H9 (cell line): ENCODE measurements at regions not wholly inside any gene's neighbourhood (a gene's known extent, or its start where the extent isn't known, plus 50 kb on each side); places are given as distances from the start of the nearest gene placed in this dataset.

ENCODE experiments used
- DNase-seq: peaks from one replicate; pipeline ENCODE4 v3.0.0-alpha.2; 2017
- H2AFZ ChIP-seq: one replicate; pipeline ENCODE4 v1.6.1; 2013; ENCODE audit warnings: mild to moderate bottlenecking, low read length, control low read depth, moderate library complexity
- H2AK5ac ChIP-seq: 2 replicates; pipeline ENCODE4 v1.6.1; 2013; ENCODE audit warnings: low read length, control low read depth, mixed read lengths; ENCODE audit not compliant: insufficient read length
- H2BK120ac ChIP-seq: one replicate; pipeline ENCODE4 v1.6.1; 2013; ENCODE audit warnings: low read depth, mild to moderate bottlenecking, low read length, control low read depth, inconsistent platforms; ENCODE audit not compliant: poor library complexity, severe bottlenecking
- H2BK12ac ChIP-seq: 2 replicates; pipeline ENCODE4 v1.6.1; 2013; ENCODE audit warnings: low read length, control low read depth, mixed read lengths, low read depth; ENCODE audit not compliant: insufficient read length
- H2BK15ac ChIP-seq: 2 replicates; pipeline ENCODE4 v1.6.1; 2013; ENCODE audit warnings: low read depth, low read length, control low read depth
- H2BK20ac ChIP-seq: one replicate; pipeline ENCODE4 v1.6.1; 2013; ENCODE audit warnings: low read depth, mild to moderate bottlenecking, low read length, control low read depth, inconsistent platforms; ENCODE audit not compliant: poor library complexity, severe bottlenecking
- H2BK5ac ChIP-seq: 2 replicates; pipeline ENCODE4 v1.6.1; 2013; ENCODE audit warnings: low read length, control low read depth, mixed read lengths; ENCODE audit not compliant: insufficient read length
- H3K14ac ChIP-seq: 2 replicates; pipeline ENCODE4 v1.6.1; 2013; ENCODE audit warnings: low read length, control low read depth; ENCODE audit not compliant: insufficient read depth
- H3K18ac ChIP-seq: 2 replicates; pipeline ENCODE4 v1.6.1; 2013; ENCODE audit warnings: low read depth, mild to moderate bottlenecking, mixed read lengths, low read length, control low read depth; ENCODE audit not compliant: insufficient read length
- H3K23ac ChIP-seq: 2 replicates; pipeline ENCODE4 v1.6.1; 2013; ENCODE audit warnings: low read length, control low read depth, mixed read lengths, low read depth; ENCODE audit not compliant: insufficient read length
- H3K23me2 ChIP-seq: 2 replicates; pipeline ENCODE4 v1.6.1; 2013; ENCODE audit warnings: low read depth, mild to moderate bottlenecking, mixed read lengths, low read length, control low read depth; ENCODE audit not compliant: insufficient read length, poor library complexity, severe bottlenecking
- H3K27ac ChIP-seq: 2 replicates; pipeline ENCODE4 v1.5.1; 2013; ENCODE audit warnings: low read length, control low read depth, mixed read lengths, low read depth; ENCODE audit not compliant: insufficient read length
- H3K27me3 ChIP-seq: 2 replicates; pipeline ENCODE4 v1.6.1; 2013; ENCODE audit warnings: low read length, control low read depth, inconsistent platforms; ENCODE audit not compliant: insufficient read depth
- H3K4ac ChIP-seq: 2 replicates; pipeline ENCODE4 v1.6.1; 2013; ENCODE audit warnings: low read depth, mild to moderate bottlenecking, control low read depth, inconsistent platforms, low read length, moderate library complexity
- H3K4me1 ChIP-seq: 2 replicates; pipeline ENCODE4 v1.6.1; 2013; ENCODE audit warnings: low read length, control low read depth, inconsistent platforms; ENCODE audit not compliant: insufficient read depth
- H3K4me2 ChIP-seq: 2 replicates; pipeline ENCODE4 v1.6.1; 2013; ENCODE audit warnings: low read length, control low read depth, mixed read lengths; ENCODE audit not compliant: insufficient read length, insufficient read depth
- H3K56ac ChIP-seq: 2 replicates; pipeline ENCODE4 v1.6.1; 2013; ENCODE audit warnings: low read depth, mild to moderate bottlenecking, mixed read lengths, low read length, control low read depth; ENCODE audit not compliant: insufficient read length
- H3K79me1 ChIP-seq: 2 replicates; pipeline ENCODE4 v1.6.1; 2013; ENCODE audit warnings: low read depth, mild to moderate bottlenecking, moderate library complexity, low read length, control low read depth, inconsistent platforms; ENCODE audit not compliant: insufficient read depth, poor library complexity, severe bottlenecking
- H3K79me2 ChIP-seq: 2 replicates; pipeline ENCODE4 v1.6.1; 2013; ENCODE audit warnings: low read length, control low read depth, inconsistent platforms; ENCODE audit not compliant: insufficient read depth
- H3K9ac ChIP-seq: 2 replicates; pipeline ENCODE4 v1.6.1; 2013; ENCODE audit warnings: low read length, control low read depth, mixed read lengths; ENCODE audit not compliant: insufficient read length; ENCODE audit errors: extremely low read depth
- H3K9me3 ChIP-seq: one replicate; pipeline ENCODE4 v1.6.1; 2013; ENCODE audit warnings: low read depth, low read length, inconsistent platforms; ENCODE audit not compliant: control insufficient read depth
- H3T11ph ChIP-seq: one replicate; pipeline ENCODE4 v1.6.1; 2013; ENCODE audit warnings: mild to moderate bottlenecking, low read length, control low read depth, inconsistent platforms
- H4K20me1 ChIP-seq: one replicate; pipeline ENCODE4 v1.6.1; 2013; ENCODE audit not compliant: control insufficient read depth, insufficient read length, insufficient read depth
- H4K5ac ChIP-seq: 2 replicates; pipeline ENCODE4 v1.6.1; 2013; ENCODE audit warnings: low read depth, mild to moderate bottlenecking, mixed read lengths, low read length, control low read depth; ENCODE audit not compliant: insufficient read length
- H4K8ac ChIP-seq: replicated peaks from 2 replicates; pipeline ENCODE4 v1.6.1; 2013; ENCODE audit warnings: low read length, control low read depth, mixed read lengths, low read depth; ENCODE audit not compliant: insufficient read length
- H4K91ac ChIP-seq: 2 replicates; pipeline ENCODE4 v1.6.1; 2013; ENCODE audit warnings: low read depth, mild to moderate bottlenecking, moderate library complexity, mixed read lengths, low read length, control low read depth; ENCODE audit not compliant: insufficient read length
- H3K27ac Mint-ChIP-seq, 3 experiments: 2 replicates in 2 of 3; 3 replicates in 1 of 3; pipeline ENCODE4 v1.8.0; 2020 to 2021; ENCODE audit warnings: mixed read lengths in 3 of 3, mild to moderate bottlenecking in 1 of 3, moderate library complexity in 1 of 3
- H3K27me3 Mint-ChIP-seq: 2 replicates; pipeline ENCODE4 v1.8.0; 2021; ENCODE audit warnings: low read depth, mild to moderate bottlenecking, moderate library complexity, mixed read lengths
- H3K36me3 Mint-ChIP-seq, 3 experiments: 2 replicates in 2 of 3; 3 replicates in 1 of 3; pipeline ENCODE4 v1.8.0; 2020 to 2021; ENCODE audit warnings: low read depth in 3 of 3, mixed read lengths in 3 of 3; ENCODE audit not compliant: insufficient read depth in 1 of 3
- H3K4me1 Mint-ChIP-seq, 2 experiments: 2 replicates each; pipeline ENCODE4 v1.8.0; 2020; ENCODE audit warnings: mixed read lengths in 2 of 2
- H3K4me3 Mint-ChIP-seq, 2 experiments: 2 replicates in 1 of 2; 3 replicates in 1 of 2; pipeline ENCODE4 v1.8.0; 2020 to 2021; ENCODE audit warnings: mild to moderate bottlenecking in 2 of 2, mixed read lengths in 2 of 2, moderate library complexity in 1 of 2
- H3K9me3 Mint-ChIP-seq, 2 experiments: 2 replicates in 1 of 2; 3 replicates in 1 of 2; pipeline ENCODE4 v1.8.0; 2020; ENCODE audit warnings: mild to moderate bottlenecking in 2 of 2, mixed read lengths in 2 of 2, moderate library complexity in 1 of 2
- WGBS: extraction: QIAGEN DNeasy Blood & Tissue Kit; methylation state at CpG from one replicate; pipeline ENCODE4 v1.1.7; 2013; ENCODE audit warnings: missing lambda C conversion rate, low lambda C conversion rate, mixed read lengths; ENCODE audit not compliant: insufficient read length; ENCODE audit errors: extremely low coverage; 5-methylcytosine and 5-hydroxymethylcytosine counted together
- TF ChIP-seq, protein P1 (sequence below): fragments of 200-600 bp; sonication (generic); conservative IDR thresholded peaks from 3 replicates; pipeline ENCODE4 v1.8.0; 2021; ENCODE audit warnings: antibody characterized with exemption, mild to moderate bottlenecking

DNA sequence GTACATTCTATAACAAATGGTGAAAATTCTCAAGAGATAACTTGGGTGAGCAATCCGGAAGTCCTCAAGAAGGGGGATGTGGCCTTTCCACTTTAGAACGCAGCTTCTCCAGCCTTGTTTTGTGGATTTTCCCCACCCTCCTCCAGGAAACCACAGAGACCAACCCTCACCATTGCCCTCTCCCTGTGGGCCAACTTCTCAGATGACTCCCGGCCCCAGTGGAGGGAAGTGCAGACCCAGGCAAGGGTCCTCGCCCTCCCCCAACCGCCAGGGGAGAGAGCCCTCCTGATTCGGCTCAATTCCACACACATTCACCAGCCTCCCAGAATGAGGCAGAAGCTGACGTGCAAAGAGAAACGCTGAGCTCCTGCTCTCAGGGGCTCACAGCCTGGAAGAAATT lies 277.2 kb downstream of the EIPR1 start:
- H4K5ac ChIP-seq = no peak overlapping the region

More for the DNA sequence above, 277.2 kb downstream of the EIPR1 start:
- peaks cover 0 to 1% of the 10 kb centered on the region in 2 experiments; a peak in 1 of 5 replicates for H3K9me3 Mint-ChIP-seq
- no peak overlapping the region for H2AK5ac ChIP-seq
- no CpG with 5 or more reads among the region's 8 CpGs for WGBS
- no peak overlapping the region for H2BK120ac ChIP-seq
- H4K8ac ChIP-seq = no peak overlapping the region
- H3K4me1 Mint-ChIP-seq = peaks cover 21 to 24% of the 10 kb centered on the region in 2 experiments
- H3K27ac ChIP-seq = no peak overlapping the region
- H4K91ac ChIP-seq = no peak overlapping the region
- H3K9me3 ChIP-seq = no peaks in the 10 kb centered on the region
- no peak overlapping the region for H3K9ac ChIP-seq
- peaks cover 0 to 2% (median 0%) of the 10 kb centered on the region in 3 experiments; a peak in 1 of 7 replicates for H3K36me3 Mint-ChIP-seq
- no peak overlapping the region for H3K23ac ChIP-seq
- H2BK15ac ChIP-seq = no peak overlapping the region
- no peak overlapping the region for H2BK5ac ChIP-seq
- H3K27me3 ChIP-seq = no peaks in the 10 kb centered on the region
- peaks cover 20% of the 10 kb centered on the region for H3K27me3 Mint-ChIP-seq
- no peaks in the 10 kb centered on the region for H4K20me1 ChIP-seq
- peaks cover under 1% of the 10 kb centered on the region; the same call in 1 of the 2 replicates for H3K4me1 ChIP-seq
- H3K4me2 ChIP-seq = no peak overlapping the region
- H2BK12ac ChIP-seq = no peak overlapping the region
- no peak overlapping the region for H3K4ac ChIP-seq
- H3K56ac ChIP-seq = no peak overlapping the region
- no peak overlapping the region for H2AFZ ChIP-seq
- H2BK20ac ChIP-seq = no peak overlapping the region
- H3K18ac ChIP-seq = no peak overlapping the region
- H3K79me1 ChIP-seq = no peaks in the 10 kb centered on the region
- no peak for DNase-seq
- H3K27ac Mint-ChIP-seq = no peak overlapping the region
- H3K79me2 ChIP-seq = no peaks in the 10 kb centered on the region
- H3K23me2 ChIP-seq = no peaks in the 10 kb centered on the region
- TF ChIP-seq, protein P1, sequence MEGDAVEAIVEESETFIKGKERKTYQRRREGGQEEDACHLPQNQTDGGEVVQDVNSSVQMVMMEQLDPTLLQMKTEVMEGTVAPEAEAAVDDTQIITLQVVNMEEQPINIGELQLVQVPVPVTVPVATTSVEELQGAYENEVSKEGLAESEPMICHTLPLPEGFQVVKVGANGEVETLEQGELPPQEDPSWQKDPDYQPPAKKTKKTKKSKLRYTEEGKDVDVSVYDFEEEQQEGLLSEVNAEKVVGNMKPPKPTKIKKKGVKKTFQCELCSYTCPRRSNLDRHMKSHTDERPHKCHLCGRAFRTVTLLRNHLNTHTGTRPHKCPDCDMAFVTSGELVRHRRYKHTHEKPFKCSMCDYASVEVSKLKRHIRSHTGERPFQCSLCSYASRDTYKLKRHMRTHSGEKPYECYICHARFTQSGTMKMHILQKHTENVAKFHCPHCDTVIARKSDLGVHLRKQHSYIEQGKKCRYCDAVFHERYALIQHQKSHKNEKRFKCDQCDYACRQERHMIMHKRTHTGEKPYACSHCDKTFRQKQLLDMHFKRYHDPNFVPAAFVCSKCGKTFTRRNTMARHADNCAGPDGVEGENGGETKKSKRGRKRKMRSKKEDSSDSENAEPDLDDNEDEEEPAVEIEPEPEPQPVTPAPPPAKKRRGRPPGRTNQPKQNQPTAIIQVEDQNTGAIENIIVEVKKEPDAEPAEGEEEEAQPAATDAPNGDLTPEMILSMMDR = no peak
- H3K14ac ChIP-seq = no peak overlapping the region
- no peak overlapping the region for H3T11ph ChIP-seq
- no peak overlapping the region for H3K4me3 Mint-ChIP-seq
